Non-pigmented ciliary epithelial cell (primary cell): ENCODE measurements at regions not wholly inside any gene's neighbourhood (a gene's known extent, or its start where the extent isn't known, plus 50 kb on each side); places are given as distances from the start of the nearest gene placed in this dataset.
"Not testable (repeated sequence)": the region's sequence is repeated elsewhere in the genome, so short reads cannot be mapped to it uniquely, and the experiment has no call there.

ENCODE experiments used
- DNase-seq: peaks from one replicate; pipeline ENCODE4 v3.0.0-alpha.2; 2010; ENCODE audit warnings: low read depth

- no peak for DNase-seq
These were observed 173.3 kb downstream of the CD83 start for GRCh38 chr6:14290772-14291330.

GRCh38 chr6:14291331-14291730, 173.8 kb downstream of the CD83 start:
- no peak for DNase-seq

GRCh38 chr6:14292119-14292518, 174.5 kb downstream of the CD83 start:
- DNase-seq: no peak

GRCh38 chr6:14294270-14294951, 176.8 kb downstream of the CD83 start:
- DNase-seq: no peak

- not testable (repeated sequence) for DNase-seq
These were observed 179.1 kb downstream of the CD83 start for GRCh38 chr6:14296698-14297097.

GRCh38 chr6:14297118-14297517, 179.5 kb downstream of the CD83 start:
- DNase-seq: not testable (repeated sequence)

GRCh38 chr6:14300189-14300588, 182.6 kb downstream of the CD83 start:
- DNase-seq: not testable (repeated sequence)

GRCh38 chr6:14300721-14301120, 183.1 kb downstream of the CD83 start:
- DNase-seq: not testable (repeated sequence)

GRCh38 chr6:14301477-14301876, 183.9 kb downstream of the CD83 start:
- DNase-seq: not testable (repeated sequence)

- DNase-seq: no peak
These were observed 187.6 kb downstream of the CD83 start for GRCh38 chr6:14305131-14305530.

GRCh38 chr6:14305624-14306023, 188.1 kb downstream of the CD83 start:
- no peak for DNase-seq

- DNase-seq: no peak
These were observed 188.8 kb downstream of the CD83 start for GRCh38 chr6:14306151-14306906.

- DNase-seq: no peak
These were observed 191.9 kb downstream of the CD83 start for GRCh38 chr6:14309516-14309915.

- DNase-seq: no peak
These were observed 192.4 kb downstream of the CD83 start for GRCh38 chr6:14309951-14310445.

GRCh38 chr6:14310960-14311359, 193.4 kb downstream of the CD83 start:
- no peak for DNase-seq

GRCh38 chr6:14312587-14312986, 195.0 kb downstream of the CD83 start:
- no peak for DNase-seq

GRCh38 chr6:14313248-14313647, 195.7 kb downstream of the CD83 start:
- DNase-seq: no peak

- no peak for DNase-seq
These were observed 197.8 kb downstream of the CD83 start for GRCh38 chr6:14315353-14315752.

- no peak for DNase-seq
These were observed 199.2 kb downstream of the CD83 start for GRCh38 chr6:14316651-14317386.

- no peak for DNase-seq
These were observed 199.9 kb downstream of the CD83 start for GRCh38 chr6:14317387-14317970.

- DNase-seq: no peak
These were observed 202.8 kb downstream of the CD83 start for GRCh38 chr6:14320332-14320731.
